ENCODE measurements at regions not wholly inside any gene's neighbourhood (a gene's known extent, or its start where the extent isn't known, plus 50 kb on each side); places are given as distances from the start of the nearest gene placed in this dataset.

DNA sequence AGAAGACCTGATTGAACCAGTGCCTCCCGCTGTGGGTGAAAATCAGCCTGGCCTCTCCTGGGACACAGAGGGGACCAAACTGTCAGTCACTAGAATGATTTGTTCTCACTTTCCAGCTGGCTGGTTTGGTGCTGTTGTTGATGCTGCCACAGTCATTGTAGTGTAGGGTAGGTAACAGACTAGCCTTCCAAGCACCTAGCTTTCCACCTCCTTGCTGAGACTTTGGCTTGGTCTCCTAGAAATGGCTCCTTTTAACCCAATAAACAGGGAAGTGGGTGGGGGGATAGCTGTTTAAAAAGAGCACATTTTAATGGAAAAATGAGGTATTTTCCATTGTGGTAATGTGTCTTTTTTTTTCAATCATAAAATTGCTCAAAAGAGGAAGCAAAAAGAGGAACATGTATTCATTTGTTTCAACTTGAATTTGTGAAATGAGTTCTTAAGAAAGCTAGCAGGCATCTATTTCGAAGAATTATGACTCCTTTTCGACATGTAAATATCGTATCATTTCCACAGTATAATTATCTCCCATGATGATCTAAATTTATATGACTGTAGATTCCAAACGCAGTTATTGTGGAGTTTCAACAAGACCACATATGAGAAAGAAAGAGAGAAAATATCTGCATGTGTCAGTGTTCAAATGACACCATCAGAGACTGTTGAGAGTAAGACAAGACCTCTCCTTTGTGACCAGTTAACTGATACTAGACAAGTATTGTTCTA lies 190.1 kb downstream of the HLX start:
- TF ChIP-seq, protein P1, sequence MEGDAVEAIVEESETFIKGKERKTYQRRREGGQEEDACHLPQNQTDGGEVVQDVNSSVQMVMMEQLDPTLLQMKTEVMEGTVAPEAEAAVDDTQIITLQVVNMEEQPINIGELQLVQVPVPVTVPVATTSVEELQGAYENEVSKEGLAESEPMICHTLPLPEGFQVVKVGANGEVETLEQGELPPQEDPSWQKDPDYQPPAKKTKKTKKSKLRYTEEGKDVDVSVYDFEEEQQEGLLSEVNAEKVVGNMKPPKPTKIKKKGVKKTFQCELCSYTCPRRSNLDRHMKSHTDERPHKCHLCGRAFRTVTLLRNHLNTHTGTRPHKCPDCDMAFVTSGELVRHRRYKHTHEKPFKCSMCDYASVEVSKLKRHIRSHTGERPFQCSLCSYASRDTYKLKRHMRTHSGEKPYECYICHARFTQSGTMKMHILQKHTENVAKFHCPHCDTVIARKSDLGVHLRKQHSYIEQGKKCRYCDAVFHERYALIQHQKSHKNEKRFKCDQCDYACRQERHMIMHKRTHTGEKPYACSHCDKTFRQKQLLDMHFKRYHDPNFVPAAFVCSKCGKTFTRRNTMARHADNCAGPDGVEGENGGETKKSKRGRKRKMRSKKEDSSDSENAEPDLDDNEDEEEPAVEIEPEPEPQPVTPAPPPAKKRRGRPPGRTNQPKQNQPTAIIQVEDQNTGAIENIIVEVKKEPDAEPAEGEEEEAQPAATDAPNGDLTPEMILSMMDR (conservative IDR thresholded peaks at IDR 0.05; ENCODE audit: low read depth, low read length), result no peak
- no peak for TF ChIP-seq EZH2 (IDR thresholded peaks at IDR 0.05; ENCODE audit: low read length, unreplicated experiment)
- no peak for TF ChIP-seq EZH2phosphoT487 (IDR thresholded peaks at IDR 0.05; ENCODE audit: borderline replicate concordance, low read length)

All from PC-3 (cell line).